HG03159 (cell line): ENCODE measurements at regions not wholly inside any gene's neighbourhood (a gene's known extent, or its start where the extent isn't known, plus 50 kb on each side); places are given as distances from the start of the nearest gene placed in this dataset.

Source experiments
- ATAC-seq: cut with Tn5 transposase; IDR thresholded peaks from one replicate; pipeline ENCODE4 v1.9.1; 2021; ENCODE audit warnings: mild to moderate bottlenecking, moderate library complexity; ENCODE audit not compliant: unreplicated experiment

DNA sequence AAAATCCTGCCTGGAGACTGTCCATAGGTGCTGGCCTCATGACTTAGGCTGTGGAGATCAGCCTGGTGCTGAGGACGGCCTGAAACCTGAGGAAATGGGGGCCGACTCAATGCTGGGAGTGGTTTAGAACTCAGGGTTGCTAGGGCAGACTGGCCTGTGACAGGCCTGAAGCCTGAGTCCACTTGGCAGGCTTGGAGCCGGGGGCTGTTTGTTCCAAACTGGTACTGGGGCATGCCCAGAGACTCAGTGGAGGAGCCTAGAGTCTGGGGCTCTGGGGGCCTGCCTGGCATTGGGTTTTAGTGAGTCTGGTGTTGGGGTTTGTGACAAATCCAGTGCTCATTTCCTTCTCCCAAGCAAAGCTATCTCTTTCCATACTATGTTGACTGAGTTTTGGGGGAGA lies 489.7 kb upstream of the CNKSR2 start:
- ATAC-seq: no peak

DNA sequence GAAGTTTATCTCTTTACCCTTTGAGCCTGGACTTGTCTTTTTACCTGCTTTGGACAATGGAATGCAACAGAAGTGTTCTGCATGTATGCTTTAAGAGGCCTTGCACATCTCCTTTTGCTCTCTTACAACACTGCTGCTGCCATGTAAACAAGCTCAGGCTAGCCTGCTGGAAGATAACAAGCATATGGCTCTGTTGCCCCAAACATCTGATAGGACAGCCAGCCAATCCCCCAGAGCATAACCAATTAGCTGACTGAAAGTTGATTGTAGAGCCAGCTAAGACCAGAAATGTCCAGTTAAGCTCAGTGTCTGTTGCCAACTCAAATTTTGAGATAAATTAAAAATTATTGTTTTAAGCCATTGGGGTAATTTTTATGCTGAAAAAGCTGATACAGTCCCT lies 510.6 kb upstream of the CNKSR2 start:
- no peak for ATAC-seq

DNA sequence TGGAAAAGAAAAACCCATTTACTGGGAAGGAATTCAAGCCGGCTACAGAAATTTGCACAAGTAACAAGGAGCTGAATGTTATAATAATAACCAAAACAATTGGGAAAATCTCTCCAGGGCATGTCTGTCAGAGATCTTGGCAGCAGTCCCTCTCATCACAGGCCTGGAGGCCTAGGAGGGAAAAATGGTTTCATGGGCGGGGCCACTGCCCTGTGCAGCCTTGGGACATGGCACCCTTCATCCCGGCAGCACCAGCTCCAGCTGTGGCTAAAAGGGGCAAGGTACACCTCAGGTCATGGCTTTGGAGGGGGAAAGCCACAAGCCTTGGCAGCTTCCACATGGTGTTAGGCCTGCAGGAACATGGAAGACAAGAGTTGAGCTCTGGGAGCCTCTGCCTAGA lies 513.1 kb upstream of the CNKSR2 start:
- ATAC-seq: no peak

DNA sequence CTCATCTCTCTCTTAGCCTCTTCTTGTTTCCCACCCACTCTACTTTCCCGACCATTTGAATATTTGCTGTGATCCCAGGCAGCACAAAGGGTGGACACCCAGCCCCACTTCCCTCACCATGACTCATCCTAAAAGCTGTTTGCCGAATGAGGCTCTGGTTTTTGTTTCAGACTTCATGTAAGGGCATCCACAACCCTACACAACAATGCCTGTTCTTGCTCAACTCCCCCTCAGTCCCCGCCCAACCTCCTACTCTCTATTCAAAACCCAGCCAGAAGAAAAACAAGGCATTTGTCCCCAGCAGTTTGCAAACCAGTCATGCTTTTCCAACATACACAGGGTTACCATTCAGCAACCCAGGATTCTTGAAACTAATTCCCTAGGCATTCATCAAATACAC lies 516.5 kb upstream of the CNKSR2 start:
- no peak for ATAC-seq

DNA sequence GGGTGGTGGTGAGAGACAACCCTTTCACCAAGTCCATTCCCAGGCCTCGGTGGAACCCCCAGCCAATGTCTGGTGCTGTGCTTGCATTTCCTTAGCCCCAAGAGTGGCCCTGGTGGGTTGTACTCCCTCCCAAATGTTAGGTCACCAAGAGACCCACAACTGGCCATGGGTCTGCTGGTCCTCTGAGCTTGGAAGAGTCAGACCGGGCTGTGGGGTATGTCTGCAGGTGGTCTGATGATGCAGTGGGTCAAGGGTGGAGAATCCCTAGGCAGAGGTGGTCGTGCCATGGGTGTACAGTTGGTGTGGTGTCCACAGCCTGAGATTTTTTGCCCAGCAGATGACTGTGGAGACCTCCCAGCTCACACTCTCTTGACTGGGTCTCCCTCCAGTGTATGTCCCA lies 535.7 kb upstream of the CNKSR2 start:
- no peak for ATAC-seq

DNA sequence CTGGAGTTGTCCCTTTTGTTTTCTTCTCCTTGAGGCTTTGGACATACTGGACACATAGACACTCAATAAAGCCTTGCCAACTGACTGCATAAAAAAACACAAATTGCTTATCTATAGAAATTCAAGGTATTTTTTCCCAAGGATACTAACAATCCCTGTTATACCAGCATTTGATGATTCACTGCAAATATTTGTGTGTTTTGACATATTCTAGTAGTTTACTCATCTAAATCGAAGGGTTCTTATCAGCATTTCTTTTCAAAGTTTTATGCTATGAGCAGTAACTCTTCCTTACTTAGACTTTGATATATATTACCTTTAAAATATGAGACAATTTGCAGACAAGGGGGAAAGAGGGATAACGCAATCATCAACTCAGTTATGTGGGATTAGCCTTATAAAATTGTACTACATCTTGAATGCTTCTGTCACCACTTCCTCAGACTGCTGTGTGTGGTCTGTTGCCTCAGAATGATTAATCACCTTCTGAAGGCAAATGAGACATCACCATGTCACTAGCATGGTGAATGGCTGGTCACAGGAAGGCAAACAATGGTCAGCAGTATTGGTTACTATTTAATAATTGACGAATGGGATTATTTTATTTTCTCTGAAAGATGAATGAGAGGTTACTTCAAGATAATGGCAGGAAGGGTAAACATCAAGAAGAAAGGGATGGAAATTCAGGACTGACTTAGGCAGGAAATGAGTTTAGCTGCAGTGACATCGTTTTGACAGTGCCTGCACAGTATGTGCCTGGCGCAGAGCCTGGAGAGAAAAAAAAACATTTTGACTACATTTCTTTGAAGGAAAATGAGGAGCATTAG lies 544.3 kb upstream of the CNKSR2 start:
- ATAC-seq: no peak

DNA sequence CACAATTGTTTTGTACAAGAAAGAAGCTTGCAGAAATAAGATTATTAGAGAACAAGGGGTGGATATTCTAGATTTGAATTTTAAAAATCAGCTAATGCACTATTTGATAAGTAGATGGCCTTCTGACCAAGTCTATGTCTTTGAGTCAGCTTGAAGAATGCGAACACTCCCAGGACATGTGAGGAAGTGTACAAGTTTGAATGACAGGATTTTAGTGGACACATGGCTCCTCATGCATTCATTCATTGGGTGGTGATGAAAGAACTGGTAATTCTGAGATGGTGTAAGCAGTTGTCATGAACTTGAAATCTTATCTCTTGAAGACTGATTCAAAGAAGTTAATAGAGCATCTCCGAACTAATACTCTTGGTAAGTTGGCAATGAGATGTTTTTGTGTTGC lies 548.2 kb upstream of the CNKSR2 start:
- no peak for ATAC-seq

DNA sequence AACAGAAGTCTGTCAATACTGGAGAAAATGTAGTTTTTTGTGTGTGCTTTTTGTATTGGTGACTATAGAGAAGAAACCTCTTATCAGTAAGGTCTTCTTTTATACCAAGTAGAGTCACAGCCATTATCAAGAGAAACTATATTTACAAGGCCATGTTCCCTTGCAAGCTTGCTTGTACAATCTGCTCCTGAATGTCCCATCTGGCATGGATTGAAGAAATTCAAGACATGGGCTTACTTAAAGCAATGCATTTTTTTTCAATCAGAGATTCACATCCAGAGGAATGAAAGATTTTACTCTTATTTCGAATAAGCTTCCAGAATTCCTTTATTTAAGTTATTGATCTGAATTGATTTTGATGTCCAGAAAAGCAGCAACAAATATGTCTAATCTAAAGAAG lies 537.3 kb upstream of the RPS6KA3 start:
- ATAC-seq: no peak

DNA sequence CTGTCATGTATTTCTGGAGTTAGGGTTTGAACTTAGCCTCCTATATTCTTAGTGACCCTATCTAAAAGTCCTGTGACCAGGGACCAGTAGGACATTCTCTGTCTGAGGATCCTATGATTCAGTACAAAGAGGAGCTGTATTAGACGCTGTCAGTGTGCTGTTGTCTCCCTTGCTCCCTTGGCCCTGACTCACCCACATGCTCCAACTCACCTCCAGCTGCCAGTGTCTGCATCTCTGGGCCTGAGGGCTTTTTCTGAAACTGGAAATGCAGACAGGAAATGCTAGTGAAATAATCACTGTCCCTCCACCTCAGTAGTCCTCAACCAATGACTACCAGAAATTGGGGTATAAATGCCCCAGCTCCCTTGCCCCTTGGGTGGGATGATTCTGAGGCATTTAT lies 535.3 kb upstream of the RPS6KA3 start:
- ATAC-seq: no peak

DNA sequence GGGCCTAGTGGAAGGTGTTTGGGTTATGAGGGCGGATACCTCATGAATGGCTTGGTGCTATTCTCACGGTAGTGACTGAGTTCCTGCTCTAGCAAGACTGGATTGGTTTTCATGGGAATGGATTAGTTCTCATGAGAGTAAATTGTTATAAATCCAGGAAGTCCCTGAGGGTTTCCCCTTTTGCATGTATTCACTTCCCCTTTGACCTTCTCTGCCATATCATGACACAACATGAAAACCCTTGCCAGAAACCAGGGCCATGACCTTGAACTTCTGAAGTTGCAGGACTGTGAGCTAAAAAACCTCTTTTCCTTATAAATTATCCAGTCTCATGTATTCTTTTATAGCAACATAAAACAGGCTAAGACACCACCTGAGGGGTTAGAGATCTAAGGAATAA lies 529.7 kb upstream of the RPS6KA3 start:
- ATAC-seq: no peak

DNA sequence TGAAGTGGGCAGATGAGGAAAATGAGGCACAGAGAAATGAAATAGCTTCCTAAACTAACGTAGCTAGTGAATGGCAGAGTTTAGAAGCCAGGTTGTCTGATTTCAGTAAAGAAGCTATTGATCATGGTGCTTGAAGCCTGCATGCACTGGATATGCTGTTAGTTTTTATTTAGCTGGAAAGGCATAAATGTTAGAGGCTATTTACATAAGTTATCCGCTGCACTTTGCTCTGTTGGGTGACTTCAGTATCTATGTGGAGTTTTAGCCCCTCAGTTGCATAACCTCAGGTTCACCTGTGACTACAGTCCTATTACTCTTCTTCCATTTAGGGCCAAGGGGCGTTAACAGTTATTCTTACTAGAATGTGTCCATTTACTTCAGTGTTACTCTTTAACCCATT lies 522.4 kb upstream of the RPS6KA3 start:
- ATAC-seq: no peak

DNA sequence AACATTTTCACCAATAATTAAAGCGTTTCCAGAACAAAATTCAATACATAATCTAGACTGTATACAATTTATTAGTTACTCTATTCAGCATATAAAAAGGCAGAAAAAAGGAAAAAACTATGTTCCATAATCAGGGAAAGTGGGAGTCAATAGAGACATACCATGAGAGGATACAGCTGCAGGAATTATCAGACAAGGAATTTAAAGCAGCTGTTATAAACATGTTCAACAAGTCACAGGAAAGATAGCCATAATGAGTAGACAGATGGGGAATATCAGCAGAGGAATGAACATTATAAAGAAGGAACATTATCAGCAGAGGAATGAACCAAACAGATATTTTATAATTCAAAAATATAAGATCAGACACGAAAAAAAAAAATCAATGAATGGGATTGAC lies 500.6 kb upstream of the RPS6KA3 start:
- no peak for ATAC-seq

DNA sequence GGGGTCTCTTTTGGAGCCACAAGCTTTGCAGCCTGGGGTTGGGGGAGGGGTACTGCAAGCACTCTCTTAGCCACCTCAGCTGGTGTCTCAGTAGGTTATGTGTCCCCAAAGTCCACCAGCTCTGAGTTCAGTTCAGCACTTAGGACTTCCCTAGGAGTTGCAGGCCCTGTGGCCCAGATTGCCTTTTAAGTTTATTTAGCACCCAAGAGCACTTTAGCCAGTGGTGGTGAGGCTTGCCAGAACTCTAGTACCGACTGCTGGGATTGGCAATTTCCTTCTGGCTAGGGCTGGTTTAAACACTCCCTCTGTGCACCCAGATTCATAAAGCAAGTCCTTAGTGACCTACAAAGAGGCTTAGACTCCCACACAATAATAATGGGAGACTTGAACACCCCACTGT lies 489.9 kb upstream of the RPS6KA3 start:
- no peak for ATAC-seq

DNA sequence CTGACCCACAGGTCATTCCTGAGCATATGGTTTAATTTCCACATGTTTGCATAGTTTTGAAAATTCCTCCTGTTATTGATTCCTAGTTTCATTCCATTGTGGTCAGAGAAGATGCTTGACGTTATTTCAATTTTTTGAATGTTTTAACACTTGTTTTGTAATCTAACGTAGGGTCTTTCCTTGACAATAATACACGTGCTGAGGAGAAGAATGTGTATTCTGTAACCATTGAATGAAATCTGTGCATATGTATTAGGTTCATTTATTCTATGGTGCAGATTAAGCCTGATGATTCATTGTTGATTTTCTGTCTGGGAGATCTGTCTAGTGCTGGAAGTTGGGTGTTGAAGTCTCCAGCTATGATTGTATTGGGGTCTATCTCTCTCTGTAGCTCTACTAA lies 486.4 kb upstream of the RPS6KA3 start:
- ATAC-seq: no peak

DNA sequence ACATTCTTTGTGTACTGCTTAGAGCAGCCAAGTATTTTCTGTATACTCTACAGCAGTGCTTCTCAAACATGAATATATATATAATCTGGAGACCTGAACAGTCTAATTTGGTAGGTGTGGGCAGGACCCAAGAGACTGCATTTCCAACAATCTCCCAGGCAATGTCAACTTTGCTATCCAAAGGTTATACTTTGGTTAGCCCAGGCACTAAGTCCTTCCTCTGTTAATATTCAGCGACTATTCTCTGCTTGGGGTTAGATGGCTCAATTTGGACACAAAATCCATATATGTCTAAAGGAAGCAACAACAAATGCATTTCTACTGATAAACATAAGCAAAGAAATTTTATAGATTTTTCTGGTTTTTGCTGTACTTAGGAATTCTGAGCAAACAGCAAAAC lies 480.0 kb upstream of the RPS6KA3 start:
- ATAC-seq: no peak

DNA sequence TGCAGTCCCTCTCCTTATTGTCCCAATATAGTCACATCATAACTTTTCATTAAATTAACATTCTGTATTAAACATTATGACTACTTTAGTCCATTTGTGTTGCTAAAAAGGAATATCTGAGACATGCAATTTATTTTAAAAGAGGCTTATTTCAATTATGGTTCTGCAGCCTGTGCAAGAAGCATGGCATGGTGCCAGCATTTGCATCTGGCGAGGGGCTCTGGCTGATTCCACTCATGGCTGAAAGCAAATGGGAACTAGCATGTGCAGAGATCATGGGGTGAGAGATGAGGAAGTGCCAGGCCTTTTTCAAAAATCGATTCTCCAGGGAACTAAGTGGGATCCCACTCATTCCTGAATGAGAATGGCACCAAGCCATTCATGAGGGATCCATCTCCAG lies 476.3 kb upstream of the RPS6KA3 start:
- no peak for ATAC-seq

DNA sequence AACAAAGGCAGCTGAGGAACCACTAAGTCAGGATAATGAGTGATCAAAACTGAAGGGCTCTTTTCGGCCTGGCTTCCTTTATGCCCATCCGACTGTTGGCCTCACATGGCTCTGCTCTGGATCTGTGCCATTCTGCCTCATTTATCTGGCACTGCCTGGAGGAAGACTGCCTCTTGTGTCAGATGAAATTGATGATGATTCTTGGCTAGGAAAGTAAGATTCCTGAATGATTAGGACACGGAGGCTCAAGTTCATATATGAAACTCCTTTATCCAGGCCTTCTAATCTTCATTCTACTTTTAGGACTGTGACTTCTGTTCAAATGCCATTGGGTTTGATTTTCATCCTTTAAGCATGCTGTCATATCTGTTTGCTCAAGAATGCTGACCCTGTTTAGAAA lies 475.4 kb upstream of the RPS6KA3 start:
- no peak for ATAC-seq

DNA sequence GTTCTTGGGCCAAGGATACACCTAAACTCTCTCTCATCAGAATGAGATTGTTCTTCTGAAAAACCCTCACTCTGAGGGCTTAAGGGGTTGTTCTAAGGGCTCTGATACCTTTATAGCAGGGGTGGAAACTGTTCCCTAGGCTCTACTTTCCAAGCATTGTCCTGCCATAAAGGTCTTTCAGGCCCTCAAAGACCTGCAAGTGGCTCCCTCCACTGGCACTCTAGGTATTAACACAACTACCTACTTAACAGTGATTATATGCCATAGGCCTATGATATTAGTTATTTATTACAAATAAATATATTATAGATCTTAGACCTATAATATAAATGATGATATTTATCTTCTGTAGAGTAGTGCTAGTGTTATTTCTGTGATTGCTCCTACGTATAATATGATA lies 473.7 kb upstream of the RPS6KA3 start:
- ATAC-seq: no peak

DNA sequence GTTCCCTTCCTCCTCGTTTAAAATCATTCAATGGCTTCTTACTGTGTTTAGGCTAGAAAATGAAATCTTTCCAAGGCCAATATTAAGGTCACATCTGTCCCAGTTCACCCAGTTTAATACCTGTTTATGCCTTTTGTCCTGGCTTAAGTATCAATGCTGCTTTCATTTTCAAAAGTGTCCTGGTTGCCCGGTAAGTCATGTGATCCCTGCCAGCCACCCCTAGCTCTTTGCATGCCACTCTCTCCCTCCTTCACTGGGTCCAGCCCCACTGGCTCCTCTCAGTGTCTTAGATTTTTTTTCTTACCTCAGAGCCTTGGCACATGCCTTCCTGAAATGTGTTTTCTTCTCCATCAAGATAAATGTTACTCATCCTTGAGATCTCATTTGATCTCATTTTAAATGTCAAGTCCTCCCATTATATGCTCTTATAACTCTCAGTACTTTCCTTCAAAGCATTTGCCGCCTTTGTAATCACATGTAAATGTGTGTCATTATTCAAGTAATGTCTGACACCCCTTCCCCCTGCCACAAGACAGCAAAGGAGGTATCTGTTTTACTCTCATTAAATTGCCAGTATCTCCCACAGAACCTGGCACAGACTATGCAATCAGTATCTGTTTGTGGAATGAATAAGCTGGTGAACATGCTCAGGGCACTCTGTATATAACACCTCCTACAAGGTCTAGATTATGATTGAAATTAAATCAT lies 472.5 kb upstream of the RPS6KA3 start:
- no peak for ATAC-seq

DNA sequence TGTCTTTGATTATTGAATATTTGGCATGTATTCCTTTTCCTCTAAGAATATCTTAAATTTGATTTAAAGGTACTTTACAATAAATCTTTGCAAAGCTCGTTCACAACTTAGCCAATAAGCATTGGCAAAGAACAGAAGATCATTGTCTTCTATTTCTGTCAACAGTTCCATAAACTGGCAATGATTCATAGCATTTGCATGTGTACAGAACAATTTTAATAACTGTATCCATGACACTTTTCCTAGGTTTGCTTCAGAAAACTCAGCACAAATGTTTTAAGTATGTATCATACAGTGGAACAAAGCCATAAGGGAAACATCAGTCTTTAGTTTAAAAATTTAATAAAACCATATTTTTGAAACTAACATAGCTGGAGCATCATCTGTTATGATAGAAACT lies 462.7 kb upstream of the RPS6KA3 start:
- no peak for ATAC-seq

DNA sequence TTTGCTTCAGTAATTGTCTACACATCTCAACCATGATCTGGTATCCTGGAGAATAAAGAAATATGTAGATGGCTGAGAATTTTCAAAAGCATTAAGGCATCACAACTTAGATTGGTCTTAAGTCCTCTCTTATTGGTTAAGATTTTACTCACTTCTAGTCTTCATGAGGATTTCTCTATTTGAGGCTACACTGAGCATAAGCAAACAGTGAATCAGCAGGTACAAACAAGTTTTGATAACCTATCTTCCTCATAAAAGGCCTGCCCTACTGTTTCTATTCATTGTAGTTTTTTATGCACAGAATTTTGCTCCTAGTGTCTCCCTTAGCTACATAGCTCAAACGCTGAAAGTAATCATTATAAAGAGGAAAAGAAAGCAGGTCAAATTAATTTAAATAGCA lies 460.7 kb upstream of the RPS6KA3 start:
- ATAC-seq: no peak

DNA sequence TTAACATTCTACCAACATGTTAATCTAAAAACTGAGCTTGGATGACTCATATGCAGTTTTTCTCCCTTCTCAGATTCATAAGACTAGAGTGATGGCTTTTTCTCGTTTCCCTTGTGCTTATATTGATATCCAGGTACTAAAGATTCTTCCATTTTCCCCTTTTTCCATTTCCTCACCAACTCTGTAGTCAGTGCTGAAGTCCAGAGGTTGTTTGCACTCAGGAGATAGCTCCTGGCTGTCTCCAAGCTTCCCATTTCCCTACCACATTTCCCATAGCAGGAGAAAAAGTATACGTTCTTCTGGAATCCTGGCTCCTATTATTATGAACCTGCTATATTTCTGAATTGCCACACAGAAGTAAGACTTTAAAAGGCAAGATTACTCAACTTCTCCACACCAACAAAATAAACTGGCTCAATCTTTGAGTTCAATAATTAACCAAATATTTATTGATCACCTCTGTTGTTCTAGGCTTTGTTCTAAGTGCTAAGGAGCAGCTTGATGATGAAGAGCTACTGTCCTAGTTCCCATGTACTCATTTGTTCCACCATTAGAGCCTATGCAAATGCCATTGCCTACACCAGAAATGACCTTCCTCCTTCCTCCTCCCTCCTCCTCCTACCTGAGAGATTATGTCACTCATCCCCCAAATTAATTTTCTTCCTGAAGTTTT lies 454.4 kb upstream of the RPS6KA3 start:
- no peak for ATAC-seq
